Fibroblast of the aortic adventitia (primary cell): ENCODE measurements at regions not wholly inside any gene's neighbourhood (a gene's known extent, or its start where the extent isn't known, plus 50 kb on each side); places are given as distances from the start of the nearest gene placed in this dataset.
"Not testable (repeated sequence)": the region's sequence is repeated elsewhere in the genome, so short reads cannot be mapped to it uniquely, and the experiment has no call there.

ENCODE experiments used
- DNase-seq: peaks from one replicate; pipeline ENCODE4 v3.0.0-alpha.2; 2010; ENCODE audit warnings: low read depth
- H3K4me3 ChIP-seq: 2 replicates; pipeline ENCODE4 v1.5.1; 2011; ENCODE audit warnings: low read depth, mild to moderate bottlenecking, control low read depth, low read length, moderate library complexity
- TF ChIP-seq, protein P1 (sequence below): IDR thresholded peaks from 2 replicates; pipeline ENCODE4 v1.5.1; 2011; ENCODE audit warnings: mild to moderate bottlenecking, low read length, control low read depth, inconsistent platforms; ENCODE audit not compliant: insufficient read depth

DNA sequence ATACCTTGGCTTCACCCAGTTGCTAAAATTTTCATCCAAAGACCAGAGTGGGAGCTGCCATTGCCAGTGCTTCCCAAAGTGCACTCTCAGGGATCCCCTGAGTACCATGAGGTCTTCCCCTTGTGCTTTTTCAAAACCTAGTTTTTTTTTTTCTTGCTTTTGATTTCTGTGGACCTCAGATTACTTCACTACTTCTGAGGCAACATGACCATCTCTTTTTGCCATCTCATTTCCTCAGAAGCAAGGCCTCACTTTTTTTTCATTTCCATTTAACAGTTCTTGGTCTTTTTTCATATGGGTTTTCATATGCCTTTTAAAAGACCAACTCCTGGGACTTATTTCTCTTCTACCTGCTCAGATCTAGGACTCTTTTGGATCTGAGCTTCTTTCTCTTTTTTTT is 64.1 kb upstream of the MMS22L start:
- no peak overlapping the region for H3K4me3 ChIP-seq
- no peak for DNase-seq
- TF ChIP-seq, protein P1, sequence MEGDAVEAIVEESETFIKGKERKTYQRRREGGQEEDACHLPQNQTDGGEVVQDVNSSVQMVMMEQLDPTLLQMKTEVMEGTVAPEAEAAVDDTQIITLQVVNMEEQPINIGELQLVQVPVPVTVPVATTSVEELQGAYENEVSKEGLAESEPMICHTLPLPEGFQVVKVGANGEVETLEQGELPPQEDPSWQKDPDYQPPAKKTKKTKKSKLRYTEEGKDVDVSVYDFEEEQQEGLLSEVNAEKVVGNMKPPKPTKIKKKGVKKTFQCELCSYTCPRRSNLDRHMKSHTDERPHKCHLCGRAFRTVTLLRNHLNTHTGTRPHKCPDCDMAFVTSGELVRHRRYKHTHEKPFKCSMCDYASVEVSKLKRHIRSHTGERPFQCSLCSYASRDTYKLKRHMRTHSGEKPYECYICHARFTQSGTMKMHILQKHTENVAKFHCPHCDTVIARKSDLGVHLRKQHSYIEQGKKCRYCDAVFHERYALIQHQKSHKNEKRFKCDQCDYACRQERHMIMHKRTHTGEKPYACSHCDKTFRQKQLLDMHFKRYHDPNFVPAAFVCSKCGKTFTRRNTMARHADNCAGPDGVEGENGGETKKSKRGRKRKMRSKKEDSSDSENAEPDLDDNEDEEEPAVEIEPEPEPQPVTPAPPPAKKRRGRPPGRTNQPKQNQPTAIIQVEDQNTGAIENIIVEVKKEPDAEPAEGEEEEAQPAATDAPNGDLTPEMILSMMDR: no peak

DNA sequence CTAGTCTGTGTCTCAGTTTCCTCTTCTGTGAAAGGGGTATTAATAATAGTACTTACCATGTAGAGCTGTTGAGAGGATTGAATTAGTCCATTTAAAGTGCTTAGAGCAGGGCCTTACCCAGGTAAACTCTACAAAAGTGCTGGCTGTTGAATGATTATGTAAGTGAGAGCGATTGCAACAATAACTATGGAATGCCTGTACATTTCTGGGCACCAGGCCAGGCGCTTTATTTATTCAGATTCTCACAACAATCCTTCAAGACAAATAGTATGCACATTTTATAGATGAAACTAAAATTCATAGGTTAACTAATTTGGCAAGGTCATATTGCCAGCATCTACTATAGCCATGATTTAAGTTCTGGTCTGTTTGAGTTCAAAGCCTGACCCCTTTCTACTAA is 78.3 kb upstream of the MMS22L start:
- TF ChIP-seq, protein P1: no peak
- no peak for DNase-seq
- H3K4me3 ChIP-seq: no peak overlapping the region

DNA sequence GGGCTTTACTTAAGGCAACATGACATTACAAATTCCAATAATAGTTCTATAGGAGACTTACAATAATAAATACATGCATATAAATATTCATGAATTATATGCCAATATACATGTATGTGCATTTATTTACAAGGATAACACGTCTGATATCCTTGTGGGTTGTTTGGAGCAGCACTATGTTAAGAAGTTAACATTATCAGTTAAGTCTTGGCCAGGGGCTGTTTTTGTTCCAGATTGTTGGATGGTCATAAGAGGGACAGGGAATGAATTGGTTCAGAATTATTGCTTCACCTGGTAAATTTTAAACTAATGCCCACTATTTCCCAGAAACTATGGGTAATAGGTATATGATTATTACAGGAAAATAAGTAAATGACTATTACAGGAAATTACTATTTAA is 81.3 kb upstream of the MMS22L start:
- TF ChIP-seq, protein P1: no peak
- H3K4me3 ChIP-seq: no peak overlapping the region
- DNase-seq: no peak

DNA sequence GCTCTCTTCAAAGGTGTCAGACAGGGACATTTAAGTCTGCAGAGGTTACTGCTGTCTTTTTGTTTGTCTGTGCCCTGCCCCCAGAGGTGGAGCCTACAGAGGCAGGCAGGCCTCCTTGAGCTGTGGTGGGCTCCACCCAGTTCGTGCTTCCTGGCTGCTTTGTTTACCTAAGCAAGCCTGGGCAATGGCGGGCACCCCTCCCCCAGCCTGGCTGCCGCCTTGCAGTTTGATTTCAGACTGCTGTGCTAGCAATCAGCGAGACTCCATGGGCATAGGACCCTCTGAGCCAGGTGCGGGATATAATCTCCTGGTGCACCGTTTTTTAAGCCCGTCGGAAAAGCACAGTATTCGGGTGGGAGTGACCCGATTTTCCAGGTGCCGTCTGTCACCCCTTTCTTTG is 99.1 kb upstream of the MMS22L start:
- not testable (repeated sequence) for DNase-seq, H3K4me3 ChIP-seq

DNA sequence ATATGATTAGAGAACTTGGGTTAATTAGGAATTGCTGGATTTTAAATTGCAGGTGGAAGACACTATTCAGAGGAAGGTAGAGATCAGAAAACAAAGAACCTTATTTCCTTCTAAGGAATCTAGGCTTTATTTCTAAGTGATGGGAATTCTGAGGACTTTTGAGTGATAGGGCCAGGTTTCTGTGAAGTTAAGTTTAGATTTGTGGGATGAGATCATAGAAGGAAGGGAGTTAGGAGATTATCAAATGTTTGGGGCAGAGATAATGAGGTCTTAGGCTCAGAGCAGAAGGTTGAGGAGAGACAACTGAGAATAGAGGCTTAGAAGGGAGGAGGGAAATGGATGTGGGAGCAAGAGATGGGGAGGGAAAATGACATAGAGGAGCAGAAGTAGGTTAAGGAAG is 109.7 kb upstream of the MMS22L start:
- TF ChIP-seq, protein P1: no peak
- DNase-seq: no peak
- H3K4me3 ChIP-seq: no peak overlapping the region

DNA sequence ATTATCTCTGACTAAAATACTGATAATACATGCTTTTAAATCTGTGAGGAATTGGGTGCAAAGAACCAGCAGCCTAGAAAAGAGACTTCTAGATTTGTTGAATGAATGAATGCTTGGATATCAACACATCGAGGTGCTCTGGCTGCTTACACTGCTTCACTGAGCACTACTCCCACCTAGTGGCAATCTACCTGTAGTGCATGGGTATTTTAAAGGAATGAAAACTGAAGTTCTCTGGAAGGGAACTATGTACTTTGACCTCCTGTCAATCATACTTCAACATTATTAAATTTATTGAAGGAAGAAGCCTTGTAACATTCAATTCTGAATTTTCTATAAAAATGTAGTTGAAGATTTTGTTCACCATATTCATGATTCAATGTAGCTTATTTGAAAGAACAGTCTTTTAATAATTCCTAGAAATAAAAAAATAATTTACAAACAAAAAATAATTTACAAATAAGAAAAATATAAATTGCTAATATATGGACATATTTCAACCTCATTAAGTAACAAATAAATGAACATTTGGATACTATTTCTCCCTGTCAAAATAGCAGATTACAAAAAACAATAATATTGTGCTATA is 111.2 kb upstream of the MMS22L start:
- TF ChIP-seq, protein P1: peak; percentile 93
- no peak overlapping the region for H3K4me3 ChIP-seq
- peak; percentile 73 for DNase-seq

DNA sequence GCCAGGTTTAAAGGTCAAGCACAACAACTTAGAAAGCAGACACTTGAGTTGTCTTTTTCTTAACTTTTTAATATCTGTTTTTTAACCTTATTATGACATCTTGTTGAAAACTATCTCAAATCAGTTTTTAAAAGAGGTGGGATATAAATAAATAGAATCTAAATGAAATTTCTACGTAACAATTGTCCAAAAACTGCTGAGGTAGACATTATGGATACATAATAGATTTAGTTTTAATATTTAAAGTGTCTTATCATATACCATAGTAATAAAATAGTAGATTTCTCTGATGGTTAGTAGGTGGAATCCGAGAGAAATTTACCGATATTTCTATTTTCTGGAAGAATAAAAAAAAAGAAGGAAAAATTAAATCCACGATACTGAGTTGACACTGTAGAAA is 113.9 kb upstream of the MMS22L start:
- no peak for DNase-seq
- no peak overlapping the region for H3K4me3 ChIP-seq
- TF ChIP-seq, protein P1: no peak
